ENCODE measurements at regions not wholly inside any gene's neighbourhood (a gene's known extent, or its start where the extent isn't known, plus 50 kb on each side); places are given as distances from the start of the nearest gene placed in this dataset.

GRCh38 chr6:155519176-155519738 is 63.6 kb upstream of the NOX3 start:
- Mint-ChIP-seq H3K9me3 (no peaks in the 10 kb centered on the region; the same call in 2 of the 3 replicates), H3K4me3 (no peak overlapping the region), H3K27ac (no peak overlapping the region), H3K36me3 (ENCODE audit: low read depth) (no peaks in the 10 kb centered on the region; the same call in 2 of the 3 replicates), H3K4me1 (peaks cover 8% of the 10 kb centered on the region), H3K27me3 (ENCODE audit: insufficient read depth, low read depth, poor library complexity) (no peaks in the 10 kb centered on the region)
- TF ChIP-seq EZH2 (IDR thresholded peaks at IDR 0.05; ENCODE audit: low read depth, unreplicated experiment) (no peak), JUNB (IDR thresholded peaks at IDR 0.05; ENCODE audit: unreplicated experiment) (no peak), ZNF114 (CRISPR knock-in tag; IDR thresholded peaks at IDR 0.05) (no peak), ETS1 (IDR thresholded peaks at IDR 0.05) (no peak), REST (IDR thresholded peaks at IDR 0.05; ENCODE audit: unreplicated experiment) (no peak)
- TF ChIP-seq, protein P1, sequence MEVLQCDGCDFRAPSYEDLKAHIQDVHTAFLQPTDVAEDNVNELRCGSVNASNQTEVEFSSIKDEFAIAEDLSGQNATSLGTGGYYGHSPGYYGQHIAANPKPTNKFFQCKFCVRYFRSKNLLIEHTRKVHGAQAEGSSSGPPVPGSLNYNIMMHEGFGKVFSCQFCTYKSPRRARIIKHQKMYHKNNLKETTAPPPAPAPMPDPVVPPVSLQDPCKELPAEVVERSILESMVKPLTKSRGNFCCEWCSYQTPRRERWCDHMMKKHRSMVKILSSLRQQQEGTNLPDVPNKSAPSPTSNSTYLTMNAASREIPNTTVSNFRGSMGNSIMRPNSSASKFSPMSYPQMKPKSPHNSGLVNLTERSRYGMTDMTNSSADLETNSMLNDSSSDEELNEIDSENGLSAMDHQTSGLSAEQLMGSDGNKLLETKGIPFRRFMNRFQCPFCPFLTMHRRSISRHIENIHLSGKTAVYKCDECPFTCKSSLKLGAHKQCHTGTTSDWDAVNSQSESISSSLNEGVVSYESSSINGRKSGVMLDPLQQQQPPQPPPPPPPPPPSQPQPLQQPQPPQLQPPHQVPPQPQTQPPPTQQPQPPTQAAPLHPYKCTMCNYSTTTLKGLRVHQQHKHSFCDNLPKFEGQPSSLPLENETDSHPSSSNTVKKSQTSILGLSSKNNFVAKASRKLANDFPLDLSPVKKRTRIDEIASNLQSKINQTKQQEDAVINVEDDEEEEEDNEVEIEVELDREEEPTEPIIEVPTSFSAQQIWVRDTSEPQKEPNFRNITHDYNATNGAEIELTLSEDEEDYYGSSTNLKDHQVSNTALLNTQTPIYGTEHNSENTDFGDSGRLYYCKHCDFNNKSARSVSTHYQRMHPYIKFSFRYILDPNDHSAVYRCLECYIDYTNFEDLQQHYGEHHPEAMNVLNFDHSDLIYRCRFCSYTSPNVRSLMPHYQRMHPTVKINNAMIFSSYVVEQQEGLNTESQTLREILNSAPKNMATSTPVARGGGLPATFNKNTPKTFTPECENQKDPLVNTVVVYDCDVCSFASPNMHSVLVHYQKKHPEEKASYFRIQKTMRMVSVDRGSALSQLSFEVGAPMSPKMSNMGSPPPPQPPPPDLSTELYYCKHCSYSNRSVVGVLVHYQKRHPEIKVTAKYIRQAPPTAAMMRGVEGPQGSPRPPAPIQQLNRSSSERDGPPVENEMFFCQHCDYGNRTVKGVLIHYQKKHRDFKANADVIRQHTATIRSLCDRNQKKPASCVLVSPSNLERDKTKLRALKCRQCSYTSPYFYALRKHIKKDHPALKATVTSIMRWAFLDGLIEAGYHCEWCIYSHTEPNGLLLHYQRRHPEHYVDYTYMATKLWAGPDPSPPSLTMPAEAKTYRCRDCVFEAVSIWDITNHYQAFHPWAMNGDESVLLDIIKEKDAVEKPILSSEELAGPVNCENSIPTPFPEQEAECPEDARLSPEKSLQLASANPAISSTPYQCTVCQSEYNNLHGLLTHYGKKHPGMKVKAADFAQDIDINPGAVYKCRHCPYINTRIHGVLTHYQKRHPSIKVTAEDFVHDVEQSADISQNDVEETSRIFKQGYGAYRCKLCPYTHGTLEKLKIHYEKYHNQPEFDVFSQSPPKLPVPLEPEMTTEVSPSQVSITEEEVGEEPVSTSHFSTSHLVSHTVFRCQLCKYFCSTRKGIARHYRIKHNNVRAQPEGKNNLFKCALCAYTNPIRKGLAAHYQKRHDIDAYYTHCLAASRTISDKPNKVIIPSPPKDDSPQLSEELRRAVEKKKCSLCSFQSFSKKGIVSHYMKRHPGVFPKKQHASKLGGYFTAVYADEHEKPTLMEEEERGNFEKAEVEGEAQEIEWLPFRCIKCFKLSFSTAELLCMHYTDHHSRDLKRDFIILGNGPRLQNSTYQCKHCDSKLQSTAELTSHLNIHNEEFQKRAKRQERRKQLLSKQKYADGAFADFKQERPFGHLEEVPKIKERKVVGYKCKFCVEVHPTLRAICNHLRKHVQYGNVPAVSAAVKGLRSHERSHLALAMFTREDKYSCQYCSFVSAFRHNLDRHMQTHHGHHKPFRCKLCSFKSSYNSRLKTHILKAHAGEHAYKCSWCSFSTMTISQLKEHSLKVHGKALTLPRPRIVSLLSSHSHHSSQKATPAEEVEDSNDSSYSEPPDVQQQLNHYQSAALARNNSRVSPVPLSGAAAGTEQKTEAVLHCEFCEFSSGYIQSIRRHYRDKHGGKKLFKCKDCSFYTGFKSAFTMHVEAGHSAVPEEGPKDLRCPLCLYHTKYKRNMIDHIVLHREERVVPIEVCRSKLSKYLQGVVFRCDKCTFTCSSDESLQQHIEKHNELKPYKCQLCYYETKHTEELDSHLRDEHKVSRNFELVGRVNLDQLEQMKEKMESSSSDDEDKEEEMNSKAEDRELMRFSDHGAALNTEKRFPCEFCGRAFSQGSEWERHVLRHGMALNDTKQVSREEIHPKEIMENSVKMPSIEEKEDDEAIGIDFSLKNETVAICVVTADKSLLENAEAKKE (CRISPR knock-in tag; IDR thresholded peaks at IDR 0.05) = no peak
- TF ChIP-seq, protein P2, sequence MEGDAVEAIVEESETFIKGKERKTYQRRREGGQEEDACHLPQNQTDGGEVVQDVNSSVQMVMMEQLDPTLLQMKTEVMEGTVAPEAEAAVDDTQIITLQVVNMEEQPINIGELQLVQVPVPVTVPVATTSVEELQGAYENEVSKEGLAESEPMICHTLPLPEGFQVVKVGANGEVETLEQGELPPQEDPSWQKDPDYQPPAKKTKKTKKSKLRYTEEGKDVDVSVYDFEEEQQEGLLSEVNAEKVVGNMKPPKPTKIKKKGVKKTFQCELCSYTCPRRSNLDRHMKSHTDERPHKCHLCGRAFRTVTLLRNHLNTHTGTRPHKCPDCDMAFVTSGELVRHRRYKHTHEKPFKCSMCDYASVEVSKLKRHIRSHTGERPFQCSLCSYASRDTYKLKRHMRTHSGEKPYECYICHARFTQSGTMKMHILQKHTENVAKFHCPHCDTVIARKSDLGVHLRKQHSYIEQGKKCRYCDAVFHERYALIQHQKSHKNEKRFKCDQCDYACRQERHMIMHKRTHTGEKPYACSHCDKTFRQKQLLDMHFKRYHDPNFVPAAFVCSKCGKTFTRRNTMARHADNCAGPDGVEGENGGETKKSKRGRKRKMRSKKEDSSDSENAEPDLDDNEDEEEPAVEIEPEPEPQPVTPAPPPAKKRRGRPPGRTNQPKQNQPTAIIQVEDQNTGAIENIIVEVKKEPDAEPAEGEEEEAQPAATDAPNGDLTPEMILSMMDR (conservative IDR thresholded peaks at IDR 0.05; ENCODE audit: low read depth in 2 of 2) = no peak
- DNase-seq (ENCODE audit: low spot score) (no peak), ATAC-seq (no peak)
- Histone ChIP-seq H3K27ac (ENCODE audit: low read depth) (no peak overlapping the region), H3K4me1 (ENCODE audit: insufficient read depth) (no peaks in the 10 kb centered on the region), H3K9me2 (ENCODE audit: insufficient read depth) (peaks cover 14% of the 10 kb centered on the region; the same call in 1 of the 2 replicates), H3K4me2 (no peak overlapping the region), H3F3A (replicated peaks; ENCODE audit: low read depth) (no peaks in the 10 kb centered on the region), H3K79me2 (replicated peaks; ENCODE audit: insufficient read depth) (no peaks in the 10 kb centered on the region), H4K20me1 (replicated peaks; ENCODE audit: insufficient read depth) (no peaks in the 10 kb centered on the region), H3K27me3 (ENCODE audit: insufficient read depth) (no peaks in the 10 kb centered on the region), H3K4me3 (no peak overlapping the region), H2AFZ (no peak overlapping the region), H3K36me3 (ENCODE audit: insufficient read depth) (no peaks in the 10 kb centered on the region; the same call in 1 of the 2 replicates)

All from GM23338 (cell line).